A673 (cell line): ENCODE measurements at regions not wholly inside any gene's neighbourhood (a gene's known extent, or its start where the extent isn't known, plus 50 kb on each side); places are given as distances from the start of the nearest gene placed in this dataset.

Experiments used
- BruUV-seq: library from RNA; stranded (reverse); fragments of 400-500 nt; replicated peaks from 2 replicates; lab custom pipeline; 2021; lab: Mats Ljungman, UMichigan
- CTCF ChIA-PET: fragments of 300-600 bp; sonication (Branson Sonifier 250); formaldehyde crosslinking; loops from one replicate; lab custom pipeline; 2022; ENCODE audit warnings: antibody characterized with exemption; lab: Charles Lee
- POLR2A ChIA-PET: fragments of 300-600 bp; sonication (Branson Sonifier 250); formaldehyde crosslinking; loops from one replicate; lab custom pipeline; 2022; ENCODE audit warnings: antibody characterized with exemption; ENCODE audit not compliant: low non-redundant PET; lab: Charles Lee
- DNase-seq: peaks from one replicate; pipeline ENCODE4 v3.0.0-alpha.2; 2015; ENCODE audit warnings: low spot score
- H3K27ac ChIP-seq: fragments of 200-600 bp; sonication (generic); 2 replicates; pipeline ENCODE4 v1.5.1; 2016; ENCODE audit warnings: mixed run types, low read depth, mild to moderate bottlenecking, mixed read lengths, antibody characterized with exemption, low read length; ENCODE audit not compliant: poor library complexity, severe bottlenecking
- H3K27me3 ChIP-seq: fragments of 200-600 bp; sonication (generic); replicated peaks from 2 replicates; pipeline ENCODE4 v1.6.1; 2017; ENCODE audit warnings: mixed run types, low read depth, mild to moderate bottlenecking, mixed read lengths, antibody characterized with exemption, low read length; ENCODE audit not compliant: insufficient read depth, poor library complexity
- H3K36me3 ChIP-seq: fragments of 200-600 bp; sonication (generic); 2 replicates; pipeline ENCODE4 v1.6.1; 2016; ENCODE audit warnings: mixed run types, mild to moderate bottlenecking, mixed read lengths, antibody characterized with exemption, low read length; ENCODE audit not compliant: insufficient read depth, poor library complexity, severe bottlenecking
- H3K4me1 ChIP-seq: fragments of 200-600 bp; sonication (generic); 2 replicates; pipeline ENCODE4 v1.6.1; 2017; ENCODE audit warnings: mixed run types, mild to moderate bottlenecking, mixed read lengths, antibody characterized with exemption, low read length; ENCODE audit not compliant: insufficient read depth, poor library complexity, severe bottlenecking
- H3K4me3 ChIP-seq: fragments of 200-600 bp; sonication (generic); 2 replicates; pipeline ENCODE4 v1.5.1; 2016; ENCODE audit warnings: low read depth, mixed run types, mild to moderate bottlenecking, mixed read lengths, low read length; ENCODE audit not compliant: poor library complexity, severe bottlenecking
- H3K9me3 ChIP-seq: fragments of 200-600 bp; sonication (generic); 2 replicates; pipeline ENCODE4 v1.6.1; 2016; ENCODE audit warnings: mixed run types, low read depth, mild to moderate bottlenecking, mixed read lengths, antibody characterized with exemption, low read length; ENCODE audit not compliant: poor library complexity, severe bottlenecking
- CTCF ChIP-seq: fragments of 300-800, 200-600 bp; sonication (generic); conservative IDR thresholded peaks from 2 replicates; pipeline ENCODE4 v1.5.1; 2017; ENCODE audit warnings: low read depth, mild to moderate bottlenecking, antibody characterized with exemption, low read length, moderate library complexity, mixed read lengths
- EZH2 ChIP-seq: fragments of 200-600 bp; sonication (generic); IDR thresholded peaks from 2 replicates; pipeline ENCODE4 v1.6.1; 2017; ENCODE audit warnings: borderline replicate concordance, low read depth, mild to moderate bottlenecking, mixed read lengths, antibody characterized with exemption, low read length; ENCODE audit not compliant: poor library complexity, severe bottlenecking
- intact Hi-C: fragments of 100-400 bp; cut with micrococcal nuclease; formaldehyde crosslinking; loops from one replicate; pipeline ENCODE4 v1.10.0; 2022; ENCODE audit not compliant: unreplicated experiment

- Histone ChIP-seq H3K27me3 (no peaks in the 10 kb centered on the region), H3K4me3 (no peak overlapping the region), H3K9me3 (no peaks in the 10 kb centered on the region), H3K27ac (no peak overlapping the region), H3K4me1 (no peaks in the 10 kb centered on the region), H3K36me3 (no peaks in the 10 kb centered on the region)
- intact Hi-C loops, result no loop called here
- ChIA-PET CTCF (no interaction called here), POLR2A (no interaction called here)
- DNase-seq, result no peak
- TF ChIP-seq EZH2 (no peak), CTCF (no peak)
- no TSS peak for BruUV-seq
Observed at GRCh38 chrX:7235071-7235470, 87.1 kb upstream of the PUDP start.

GRCh38 chrX:7233580-7234406 lies 85.8 kb upstream of the PUDP start:
- intact Hi-C loops, result no loop called here
- H3K4me3 ChIP-seq, result no peak overlapping the region
- ChIA-PET CTCF (no interaction called here), POLR2A (no interaction called here)
- H3K27ac ChIP-seq, result no peak overlapping the region
- TF ChIP-seq EZH2 (no peak), CTCF (no peak)
- no TSS peak for BruUV-seq
- H3K36me3 ChIP-seq, result no peaks in the 10 kb centered on the region
- no peak for DNase-seq
- no peaks in the 10 kb centered on the region for H3K9me3 ChIP-seq
- H3K4me1 ChIP-seq, result no peaks in the 10 kb centered on the region
- H3K27me3 ChIP-seq, result no peaks in the 10 kb centered on the region

GRCh38 chrX:7228226-7228625 lies 80.3 kb upstream of the PUDP start:
- no peaks in the 10 kb centered on the region for H3K4me1 ChIP-seq
- BruUV-seq, result no TSS peak
- POLR2A ChIA-PET, result no interaction called here
- no peak overlapping the region for H3K4me3 ChIP-seq
- H3K9me3 ChIP-seq, result no peaks in the 10 kb centered on the region
- DNase-seq, result no peak
- CTCF ChIA-PET, result no interaction called here
- intact Hi-C loops, result no loop called here
- TF ChIP-seq CTCF, result no peak
- no peak for TF ChIP-seq EZH2
- no peaks in the 10 kb centered on the region for H3K36me3 ChIP-seq
- H3K27ac ChIP-seq, result no peak overlapping the region
- H3K27me3 ChIP-seq, result no peaks in the 10 kb centered on the region
